Glutamatergic neuron (in vitro differentiated cells): ENCODE measurements at regions not wholly inside any gene's neighbourhood (a gene's known extent, or its start where the extent isn't known, plus 50 kb on each side); places are given as distances from the start of the nearest gene placed in this dataset.
"Not testable (repeated sequence)": the region's sequence is repeated elsewhere in the genome, so short reads cannot be mapped to it uniquely, and the experiment has no call there.

ENCODE experiments used
- DNase-seq: peaks from one replicate; pipeline ENCODE4 v3.0.0; 2022
- H3K27ac Mint-ChIP-seq: one replicate; pipeline ENCODE4 v1.8.0; 2020; ENCODE audit warnings: mild to moderate bottlenecking, mixed read lengths, inconsistent platforms; ENCODE audit not compliant: unreplicated experiment
- H3K27me3 Mint-ChIP-seq: one replicate; pipeline ENCODE4 v1.8.0; 2020; ENCODE audit warnings: mild to moderate bottlenecking, moderate library complexity, mixed read lengths, inconsistent platforms; ENCODE audit not compliant: unreplicated experiment
- H3K36me3 Mint-ChIP-seq: one replicate; pipeline ENCODE4 v1.8.0; 2020; ENCODE audit warnings: mild to moderate bottlenecking, mixed read lengths, inconsistent platforms; ENCODE audit not compliant: unreplicated experiment
- H3K4me1 Mint-ChIP-seq: one replicate; pipeline ENCODE4 v1.8.0; 2020; ENCODE audit warnings: mild to moderate bottlenecking, low read depth, mixed read lengths, inconsistent platforms; ENCODE audit not compliant: unreplicated experiment
- H3K4me3 Mint-ChIP-seq: one replicate; pipeline ENCODE4 v1.8.0; 2020; ENCODE audit warnings: mild to moderate bottlenecking, mixed read lengths, inconsistent platforms; ENCODE audit not compliant: unreplicated experiment
- H3K9me3 Mint-ChIP-seq: one replicate; pipeline ENCODE4 v1.8.0; 2020; ENCODE audit warnings: mild to moderate bottlenecking, moderate library complexity, mixed read lengths, inconsistent platforms; ENCODE audit not compliant: unreplicated experiment
- TF ChIP-seq, protein P1 (sequence below): fragments of 200-600 bp; sonication (generic); IDR thresholded peaks from one replicate; pipeline ENCODE4 v1.5.0; 2021; ENCODE audit not compliant: partially characterized antibody, unreplicated experiment

DNA sequence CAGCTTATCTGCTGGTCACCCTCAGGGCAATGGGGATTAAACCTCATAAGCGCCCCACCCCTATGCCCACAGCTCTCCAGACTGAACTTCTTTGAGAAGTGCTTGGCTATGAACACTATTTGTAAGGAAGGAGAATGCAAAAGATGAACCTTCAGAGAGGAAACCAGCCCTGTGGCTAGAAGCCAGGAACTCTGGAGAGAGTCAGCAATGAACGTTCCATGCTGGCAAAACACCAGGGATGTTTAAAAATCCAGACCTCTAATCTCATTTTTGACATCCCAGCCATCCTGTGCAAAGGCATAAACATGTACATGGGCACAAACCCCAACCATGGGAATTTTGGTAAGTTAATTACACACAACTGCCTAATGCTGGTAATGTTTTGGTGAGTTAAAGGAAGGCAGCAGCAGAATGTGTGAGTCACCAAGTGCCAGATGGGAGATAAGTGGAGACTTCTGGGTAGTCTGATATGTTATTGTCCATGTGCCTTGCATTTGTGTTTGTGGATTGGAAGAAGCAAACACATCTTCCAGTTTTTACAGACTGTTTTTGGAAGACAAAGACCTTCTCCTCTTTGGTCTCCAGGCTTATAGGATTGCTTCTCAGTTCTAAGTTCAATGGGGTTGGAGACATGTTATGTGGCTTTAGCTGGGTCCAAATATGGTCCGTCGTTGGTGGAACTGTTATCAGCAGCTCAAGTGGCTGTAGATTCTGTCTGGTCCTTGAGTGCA is 174.1 kb upstream of the ETV3 start:
- no peak overlapping the region for H3K4me3 Mint-ChIP-seq
- no peaks in the 10 kb centered on the region for H3K4me1 Mint-ChIP-seq
- peaks cover 6% of the 10 kb centered on the region for H3K9me3 Mint-ChIP-seq
- no peak overlapping the region for H3K27ac Mint-ChIP-seq
- H3K27me3 Mint-ChIP-seq = peaks cover 1% of the 10 kb centered on the region
- DNase-seq = no peak
- TF ChIP-seq, protein P1, sequence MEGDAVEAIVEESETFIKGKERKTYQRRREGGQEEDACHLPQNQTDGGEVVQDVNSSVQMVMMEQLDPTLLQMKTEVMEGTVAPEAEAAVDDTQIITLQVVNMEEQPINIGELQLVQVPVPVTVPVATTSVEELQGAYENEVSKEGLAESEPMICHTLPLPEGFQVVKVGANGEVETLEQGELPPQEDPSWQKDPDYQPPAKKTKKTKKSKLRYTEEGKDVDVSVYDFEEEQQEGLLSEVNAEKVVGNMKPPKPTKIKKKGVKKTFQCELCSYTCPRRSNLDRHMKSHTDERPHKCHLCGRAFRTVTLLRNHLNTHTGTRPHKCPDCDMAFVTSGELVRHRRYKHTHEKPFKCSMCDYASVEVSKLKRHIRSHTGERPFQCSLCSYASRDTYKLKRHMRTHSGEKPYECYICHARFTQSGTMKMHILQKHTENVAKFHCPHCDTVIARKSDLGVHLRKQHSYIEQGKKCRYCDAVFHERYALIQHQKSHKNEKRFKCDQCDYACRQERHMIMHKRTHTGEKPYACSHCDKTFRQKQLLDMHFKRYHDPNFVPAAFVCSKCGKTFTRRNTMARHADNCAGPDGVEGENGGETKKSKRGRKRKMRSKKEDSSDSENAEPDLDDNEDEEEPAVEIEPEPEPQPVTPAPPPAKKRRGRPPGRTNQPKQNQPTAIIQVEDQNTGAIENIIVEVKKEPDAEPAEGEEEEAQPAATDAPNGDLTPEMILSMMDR = no peak
- no peaks in the 10 kb centered on the region for H3K36me3 Mint-ChIP-seq

DNA sequence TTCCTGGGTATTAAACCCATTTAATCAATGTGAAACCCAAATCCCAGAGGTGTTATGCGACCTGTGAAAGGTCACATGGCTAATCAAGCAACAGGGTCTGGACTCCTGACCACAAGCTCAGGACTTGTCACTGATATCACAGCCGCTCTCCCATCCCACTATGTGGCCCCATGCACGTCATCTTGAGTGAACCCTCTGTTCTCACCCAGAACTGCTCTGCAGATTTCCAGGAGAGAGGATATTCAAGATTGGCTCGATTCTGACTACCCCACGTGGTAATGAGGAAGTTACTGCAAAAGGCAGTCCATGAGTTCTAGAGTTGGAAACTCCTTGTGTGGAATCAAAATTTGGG is 173.5 kb upstream of the ETV3 start:
- Mint-ChIP-seq H3K27me3 (peaks cover 1% of the 10 kb centered on the region), H3K4me3 (no peak overlapping the region), H3K36me3 (no peaks in the 10 kb centered on the region), H3K4me1 (no peaks in the 10 kb centered on the region), H3K27ac (no peak overlapping the region), H3K9me3 (peaks cover 5% of the 10 kb centered on the region)
- TF ChIP-seq, protein P1 = no peak
- no peak for DNase-seq

DNA sequence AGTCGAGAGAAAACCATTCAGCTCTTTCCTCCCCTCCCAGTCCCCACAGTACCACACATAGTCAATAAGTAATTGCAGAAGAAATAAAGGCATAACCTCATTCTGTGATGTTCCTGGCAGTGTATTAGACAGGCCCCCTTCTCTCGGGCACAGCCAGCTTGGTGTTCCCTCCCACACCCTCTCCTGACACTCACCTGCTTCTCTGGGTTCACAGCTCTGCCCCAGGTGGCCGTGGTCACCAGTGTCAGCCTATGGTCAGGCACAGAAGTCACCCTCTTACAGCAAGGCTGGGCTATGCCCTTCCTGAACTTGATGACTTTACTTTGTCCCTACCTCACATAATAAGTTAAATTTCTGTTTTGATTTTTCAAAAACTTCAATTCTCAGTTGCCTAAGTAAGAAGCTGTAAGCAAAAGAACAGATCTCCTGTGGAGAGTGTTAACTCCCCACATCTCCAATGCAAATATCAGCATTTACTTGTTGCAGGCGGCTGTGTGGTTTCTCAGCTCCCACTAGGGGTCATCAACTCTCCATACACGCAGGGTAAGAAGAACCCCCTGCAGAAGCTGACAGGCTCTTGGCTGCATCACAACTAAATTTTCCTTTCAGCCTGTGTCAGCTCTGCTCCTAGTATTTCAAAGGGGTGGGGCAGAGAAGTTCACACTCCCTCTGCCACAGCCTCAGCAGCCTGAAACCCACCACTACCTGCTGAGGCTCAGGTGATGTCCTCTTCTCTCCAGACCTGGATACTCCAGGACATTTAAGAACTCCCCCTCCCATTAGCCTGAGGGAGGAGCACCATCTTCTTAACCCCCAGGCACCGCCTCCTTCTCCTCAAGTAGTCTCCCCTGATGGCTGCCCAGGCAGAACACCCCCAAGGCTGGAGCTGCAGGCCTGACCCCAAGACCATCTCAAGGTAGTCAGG is 172.9 kb upstream of the ETV3 start:
- not testable (repeated sequence) for H3K27me3 Mint-ChIP-seq, H3K4me3 Mint-ChIP-seq, H3K9me3 Mint-ChIP-seq, H3K27ac Mint-ChIP-seq, H3K4me1 Mint-ChIP-seq, H3K36me3 Mint-ChIP-seq, DNase-seq
- TF ChIP-seq, protein P1 = peak; percentile 23

DNA sequence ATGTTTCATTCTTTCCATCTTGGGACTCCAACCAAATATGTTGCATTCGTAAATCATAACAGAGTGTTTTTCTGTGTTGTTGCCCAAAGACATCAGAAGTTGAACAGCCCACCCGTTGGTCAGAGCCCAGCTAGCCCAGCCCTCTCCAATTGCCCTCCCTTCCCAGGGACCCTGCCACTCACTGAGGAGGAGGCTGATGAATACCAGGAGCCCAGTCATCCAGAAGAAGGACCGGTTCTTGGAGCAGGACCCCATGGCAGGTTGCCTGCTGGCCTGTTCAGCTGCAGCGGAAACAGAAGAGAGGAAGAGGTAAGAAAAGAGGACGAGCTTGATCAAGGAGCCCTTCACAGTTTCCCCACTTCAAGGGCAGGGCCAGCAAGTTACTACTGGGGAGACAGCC is 172.2 kb upstream of the ETV3 start:
- H3K4me1 Mint-ChIP-seq = no peaks in the 10 kb centered on the region
- no peak for DNase-seq
- H3K9me3 Mint-ChIP-seq = peaks cover 2% of the 10 kb centered on the region
- H3K36me3 Mint-ChIP-seq = no peaks in the 10 kb centered on the region
- no peak overlapping the region for H3K27ac Mint-ChIP-seq
- TF ChIP-seq, protein P1 = no peak
- no peak overlapping the region for H3K4me3 Mint-ChIP-seq
- peaks cover 1% of the 10 kb centered on the region for H3K27me3 Mint-ChIP-seq

DNA sequence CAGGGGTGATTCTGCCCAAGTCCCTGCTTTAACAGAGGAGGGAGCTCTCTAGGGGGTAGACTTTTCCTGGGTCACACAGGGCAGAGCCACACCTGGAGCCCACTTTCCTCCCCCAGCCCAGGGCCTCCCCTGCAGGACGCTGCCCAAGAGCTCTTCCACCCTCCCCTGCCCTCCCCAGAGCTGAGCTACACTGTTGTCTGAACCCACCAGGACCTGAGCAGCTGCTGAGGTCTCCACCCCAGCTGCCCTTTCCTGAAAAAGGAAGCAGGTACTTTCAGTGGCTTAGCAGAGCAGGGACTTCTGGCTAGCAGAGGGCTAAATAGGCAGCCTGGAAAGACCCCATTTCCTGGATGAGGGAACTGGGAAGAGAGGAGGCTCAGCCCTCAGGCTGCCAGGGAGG is 169.3 kb upstream of the ETV3 start:
- TF ChIP-seq, protein P1 = no peak
- Mint-ChIP-seq H3K4me3 (no peak overlapping the region), H3K9me3 (no peaks in the 10 kb centered on the region), H3K27ac (no peak overlapping the region), H3K27me3 (peaks cover under 1% of the 10 kb centered on the region), H3K4me1 (no peaks in the 10 kb centered on the region), H3K36me3 (no peaks in the 10 kb centered on the region)
- DNase-seq = no peak
